Activated B cell treated with CpG ODN at 0.5 μM for 24 hours (primary cell): ENCODE measurements at regions not wholly inside any gene's neighbourhood (a gene's known extent, or its start where the extent isn't known, plus 50 kb on each side); places are given as distances from the start of the nearest gene placed in this dataset.

ENCODE experiments used
- ATAC-seq: fragments of 200-7000 bp; cut with Tn5 transposase; one replicate; pipeline ENCODE4 v1.10.0; 2021; ENCODE audit warnings: low read depth, mild to moderate bottlenecking, moderate library complexity
- CTCF ChIA-PET: fragments of 350-600 bp; sonication (Branson Sonifier 250); formaldehyde crosslinking; loops from one replicate; lab custom pipeline; 2021; ENCODE audit warnings: antibody characterized with exemption; lab: Charles Lee
- POLR2A ChIA-PET: fragments of 350-600 bp; sonication (Branson Sonifier 250); formaldehyde crosslinking; loops from one replicate; lab custom pipeline; 2021; ENCODE audit warnings: antibody characterized with exemption; lab: Charles Lee
- DNase-seq: peaks from one replicate; pipeline ENCODE4 v3.0.0; 2022
- H3K27ac Mint-ChIP-seq: one replicate; pipeline ENCODE4 v1.8.0; 2020; ENCODE audit warnings: mixed read lengths
- H3K27me3 Mint-ChIP-seq: one replicate; pipeline ENCODE4 v1.8.0; 2021; ENCODE audit warnings: mixed read lengths
- H3K36me3 Mint-ChIP-seq: one replicate; pipeline ENCODE4 v1.8.0; 2021; ENCODE audit warnings: low read depth, mixed read lengths
- H3K4me1 Mint-ChIP-seq: one replicate; pipeline ENCODE4 v1.8.0; 2021; ENCODE audit warnings: mixed read lengths
- H3K4me3 Mint-ChIP-seq: one replicate; pipeline ENCODE4 v1.8.0; 2020; ENCODE audit warnings: mild to moderate bottlenecking, mixed read lengths
- H3K9me3 Mint-ChIP-seq: one replicate; pipeline ENCODE4 v1.8.0; 2020; ENCODE audit warnings: mixed read lengths
- intact Hi-C: fragments of 100-400 bp; cut with micrococcal nuclease; formaldehyde crosslinking; loops from one replicate; pipeline ENCODE4 v1.15.1; 2024
- TF ChIP-seq, protein P1 (sequence below): fragments of 200-600 bp; IDR thresholded peaks from one replicate; pipeline ENCODE4 v1.8.0; 2022; ENCODE audit warnings: antibody characterized with exemption, mild to moderate bottlenecking

DNA sequence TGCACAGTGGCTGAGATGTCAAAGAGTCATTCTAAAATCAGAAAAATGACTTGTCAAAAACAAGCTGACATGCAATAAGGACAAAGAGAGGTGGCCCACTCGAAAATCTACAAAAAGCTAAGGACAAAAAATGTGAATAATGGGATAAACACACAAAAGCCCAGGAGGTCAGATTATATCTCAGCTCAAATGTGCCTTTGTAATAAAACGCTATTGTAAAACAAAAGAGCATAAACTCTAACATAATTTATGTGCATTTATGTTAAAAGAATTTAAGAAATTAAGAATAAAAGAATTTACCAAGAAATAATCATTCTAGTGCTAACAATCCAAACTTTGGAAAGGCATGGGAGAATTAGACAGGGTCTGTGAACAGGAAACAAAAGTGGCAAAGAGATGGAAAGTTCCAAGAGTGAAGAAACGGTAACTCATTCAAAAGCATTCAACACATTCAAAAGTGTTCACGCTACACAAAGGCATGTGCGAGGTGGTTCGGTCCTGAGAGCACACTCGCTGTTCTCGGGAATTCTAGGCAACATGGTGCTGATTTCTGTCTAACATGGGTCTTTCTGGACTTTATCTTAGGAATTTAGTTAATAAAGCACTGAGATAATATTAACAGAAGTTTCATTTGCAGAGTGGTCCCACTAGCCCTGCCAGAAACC is 197.7 kb downstream of the KATNAL1 start:
- ChIA-PET POLR2A (no interaction called here), CTCF (interaction anchor here (1.2 kb wide), 1 partner anchor 23 kb away, joined by 4 read pairs; no protein-coding TSS in a partner anchor)
- ATAC-seq (no peak), DNase-seq (no peak)
- Mint-ChIP-seq H3K27ac (no peak overlapping the region), H3K4me1 (peaks cover 17% of the 10 kb centered on the region), H3K9me3 (no peaks in the 10 kb centered on the region), H3K27me3 (no peaks in the 10 kb centered on the region), H3K4me3 (no peak overlapping the region), H3K36me3 (no peaks in the 10 kb centered on the region)
- intact Hi-C loops, result loop anchor here (5.0 to 10.0 kb wide), 2 partner anchors 1053 to 1395 kb away; partner anchors contain the start of genes HSPH1 and SLC46A3
- TF ChIP-seq, protein P1, sequence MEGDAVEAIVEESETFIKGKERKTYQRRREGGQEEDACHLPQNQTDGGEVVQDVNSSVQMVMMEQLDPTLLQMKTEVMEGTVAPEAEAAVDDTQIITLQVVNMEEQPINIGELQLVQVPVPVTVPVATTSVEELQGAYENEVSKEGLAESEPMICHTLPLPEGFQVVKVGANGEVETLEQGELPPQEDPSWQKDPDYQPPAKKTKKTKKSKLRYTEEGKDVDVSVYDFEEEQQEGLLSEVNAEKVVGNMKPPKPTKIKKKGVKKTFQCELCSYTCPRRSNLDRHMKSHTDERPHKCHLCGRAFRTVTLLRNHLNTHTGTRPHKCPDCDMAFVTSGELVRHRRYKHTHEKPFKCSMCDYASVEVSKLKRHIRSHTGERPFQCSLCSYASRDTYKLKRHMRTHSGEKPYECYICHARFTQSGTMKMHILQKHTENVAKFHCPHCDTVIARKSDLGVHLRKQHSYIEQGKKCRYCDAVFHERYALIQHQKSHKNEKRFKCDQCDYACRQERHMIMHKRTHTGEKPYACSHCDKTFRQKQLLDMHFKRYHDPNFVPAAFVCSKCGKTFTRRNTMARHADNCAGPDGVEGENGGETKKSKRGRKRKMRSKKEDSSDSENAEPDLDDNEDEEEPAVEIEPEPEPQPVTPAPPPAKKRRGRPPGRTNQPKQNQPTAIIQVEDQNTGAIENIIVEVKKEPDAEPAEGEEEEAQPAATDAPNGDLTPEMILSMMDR, result no peak

DNA sequence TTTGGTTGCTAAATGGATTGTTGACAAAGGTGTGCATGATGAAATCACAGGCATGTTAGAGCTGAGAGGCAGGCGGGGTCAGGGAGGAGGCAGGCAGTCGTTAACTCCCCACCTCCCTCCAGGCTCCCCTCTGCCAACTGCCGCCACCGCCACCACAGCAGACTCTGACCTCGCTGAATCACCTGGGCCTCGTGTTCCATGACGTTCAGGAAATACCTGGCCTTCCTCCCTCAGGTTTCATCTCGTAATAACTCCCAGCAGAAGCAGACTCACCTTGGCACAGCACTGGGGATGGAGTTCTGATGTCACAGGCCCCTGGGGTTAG is 198.5 kb downstream of the KATNAL1 start:
- Mint-ChIP-seq H3K4me3 (no peak overlapping the region), H3K9me3 (no peaks in the 10 kb centered on the region), H3K36me3 (no peaks in the 10 kb centered on the region), H3K27me3 (no peaks in the 10 kb centered on the region), H3K4me1 (peaks cover 11% of the 10 kb centered on the region), H3K27ac (no peak overlapping the region)
- ChIA-PET CTCF (interaction anchor here (0.7 to 1.2 kb wide), 2 partner anchors 23 to 337 kb away, joined by 3 to 4 read pairs; no protein-coding TSS in a partner anchor), POLR2A (no interaction called here)
- intact Hi-C loops, result no loop called here
- DNase-seq (no peak), ATAC-seq (no peak)
- TF ChIP-seq, protein P1, result no peak

DNA sequence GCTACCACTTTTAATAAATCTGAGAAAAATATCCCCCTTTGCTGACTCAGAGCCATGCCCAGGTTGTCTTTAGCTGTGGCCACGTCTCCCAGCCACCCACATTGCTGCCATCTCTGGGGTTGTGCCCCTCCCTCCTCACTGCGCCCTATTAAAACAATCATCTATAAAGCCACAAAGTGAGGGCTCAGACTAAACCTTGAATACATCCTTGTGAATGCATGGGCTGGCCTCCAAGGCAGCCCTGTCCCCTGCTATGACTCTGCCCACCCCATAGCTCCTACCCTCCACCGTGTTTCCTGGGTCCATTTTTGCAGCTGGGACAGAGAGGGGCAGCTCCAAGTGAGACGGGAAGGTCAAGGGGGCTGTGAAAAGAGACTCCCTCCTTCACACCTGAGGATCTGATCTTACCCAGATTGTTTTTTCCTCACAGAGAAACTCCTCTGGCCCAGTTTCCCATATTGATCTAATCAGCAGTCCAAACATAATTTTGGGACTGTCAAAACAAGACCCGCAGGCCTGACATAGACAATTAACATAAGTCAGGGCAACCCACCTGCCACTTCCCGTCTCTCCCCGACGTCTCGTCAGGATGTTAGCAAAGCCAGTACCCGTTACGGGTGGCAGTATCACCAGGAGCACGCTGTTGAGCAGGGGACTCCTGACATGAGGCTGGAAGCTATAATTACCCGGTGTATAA is 199.0 kb downstream of the KATNAL1 start:
- Mint-ChIP-seq H3K9me3 (no peaks in the 10 kb centered on the region), H3K27ac (no peak overlapping the region), H3K4me3 (no peak overlapping the region), H3K36me3 (no peaks in the 10 kb centered on the region), H3K4me1 (peaks cover 10% of the 10 kb centered on the region), H3K27me3 (no peaks in the 10 kb centered on the region)
- DNase-seq (no peak), ATAC-seq (no peak)
- ChIA-PET POLR2A (no interaction called here), CTCF (interaction anchor here (0.7 to 1.2 kb wide), 2 partner anchors 24 to 337 kb away, joined by 3 to 4 read pairs; no protein-coding TSS in a partner anchor)
- intact Hi-C loops, result no loop called here
- TF ChIP-seq, protein P1, result no peak

DNA sequence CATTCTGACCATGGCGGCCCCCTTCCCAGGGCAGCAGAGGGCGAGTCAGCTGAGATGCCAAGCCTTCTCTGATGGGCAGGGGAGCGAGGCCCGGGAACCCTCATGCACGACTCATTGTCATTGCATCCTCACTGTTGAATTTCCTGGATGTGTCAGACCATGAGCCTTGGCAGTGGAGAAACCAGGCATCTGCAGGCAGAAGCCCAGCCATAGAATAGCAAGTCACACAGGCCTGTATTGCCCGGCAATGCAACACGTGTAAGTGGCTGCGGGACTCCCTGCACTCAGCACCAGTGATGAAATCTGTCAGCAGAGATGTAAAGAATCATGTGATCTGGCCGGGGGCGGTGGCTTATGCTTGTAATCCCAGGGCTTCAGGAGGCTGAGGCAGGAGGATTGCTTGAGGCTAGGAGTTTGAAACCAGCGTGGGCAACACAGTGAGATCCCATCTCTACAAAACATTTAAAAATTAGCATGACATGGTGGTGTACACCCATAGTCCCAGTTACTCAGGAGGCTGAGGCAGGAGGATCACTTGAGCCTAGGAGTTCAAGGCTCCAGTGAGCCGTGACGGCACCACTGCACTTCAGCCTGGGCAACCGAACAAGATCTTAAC is 199.7 kb downstream of the KATNAL1 start:
- intact Hi-C loops, result no loop called here
- ATAC-seq (no peak), DNase-seq (no peak)
- ChIA-PET POLR2A (no interaction called here), CTCF (no interaction called here)
- no peak overlapping the region for H3K4me3 Mint-ChIP-seq
- no peaks in the 10 kb centered on the region for H3K27me3 Mint-ChIP-seq
- H3K4me1 Mint-ChIP-seq, result peaks cover 5% of the 10 kb centered on the region
- no peak overlapping the region for H3K27ac Mint-ChIP-seq
- TF ChIP-seq, protein P1, result no peak
- no peaks in the 10 kb centered on the region for H3K9me3 Mint-ChIP-seq
- H3K36me3 Mint-ChIP-seq, result no peaks in the 10 kb centered on the region

DNA sequence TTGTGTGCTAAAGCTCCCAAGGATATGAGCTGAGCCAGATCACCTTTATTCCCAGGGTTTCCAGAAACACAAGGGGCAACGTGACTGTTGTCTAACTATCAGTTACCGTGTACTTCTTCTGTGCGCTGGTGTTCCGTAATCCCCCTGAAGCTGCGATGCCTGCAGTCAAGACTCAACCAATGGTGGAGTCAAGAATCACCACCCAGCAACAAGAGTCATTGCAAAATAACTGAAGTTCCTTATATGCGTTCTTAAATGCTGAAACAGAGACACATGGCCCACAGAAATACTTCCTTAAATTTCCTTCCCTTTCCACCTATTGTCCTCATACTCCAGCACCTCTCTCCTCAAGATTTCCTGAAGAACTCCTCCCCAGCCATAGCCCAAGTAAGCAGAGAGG is 200.2 kb downstream of the KATNAL1 start:
- CTCF ChIA-PET, result interaction anchor here (1.2 kb wide), 1 partner anchor 8 kb away, joined by 4 read pairs; no protein-coding TSS in a partner anchor

More for the DNA sequence above, 200.2 kb downstream of the KATNAL1 start:
- Mint-ChIP-seq H3K4me3 (no peak overlapping the region), H3K27me3 (no peaks in the 10 kb centered on the region), H3K27ac (no peak overlapping the region), H3K36me3 (no peaks in the 10 kb centered on the region), H3K9me3 (no peaks in the 10 kb centered on the region), H3K4me1 (no peaks in the 10 kb centered on the region)
- intact Hi-C loops, result no loop called here
- POLR2A ChIA-PET, result no interaction called here
- DNase-seq, result no peak
- TF ChIP-seq, protein P1, result no peak
- no peak for ATAC-seq
